ENCODE measurements at regions not wholly inside any gene's neighbourhood (a gene's known extent, or its start where the extent isn't known, plus 50 kb on each side); places are given as distances from the start of the nearest gene placed in this dataset.

- TF ChIP-seq EP300 (IDR thresholded peaks at IDR 0.05), result no peak
- no peak for TF ChIP-seq POLR2AphosphoS5 (IDR thresholded peaks at IDR 0.05)
- TF ChIP-seq POLR2A (IDR thresholded peaks at IDR 0.05), result no peak
- TF ChIP-seq CTCF (IDR thresholded peaks at IDR 0.05), result no peak
- no peaks in the 10 kb centered on the region for H3K9me3 ChIP-seq
- WGBS, 2 donors (ENCODE audit: low coverage in 1 of 2), result 88 to 92% methylated on average over 5 of the region's 5 CpGs
Measured at GRCh38 chr3:31240013-31240412, 292.7 kb upstream of the STT3B start.

GRCh38 chr3:31240466-31240865, 292.3 kb upstream of the STT3B start:
- TF ChIP-seq POLR2AphosphoS5 (IDR thresholded peaks at IDR 0.05), result no peak
- no peak for TF ChIP-seq POLR2A (IDR thresholded peaks at IDR 0.05)
- no peak for TF ChIP-seq EP300 (IDR thresholded peaks at IDR 0.05)
- TF ChIP-seq CTCF (IDR thresholded peaks at IDR 0.05), result no peak
- no peak for ATAC-seq
- Histone ChIP-seq H3K27ac (no peak overlapping the region), H3K9me3 (no peaks in the 10 kb centered on the region), H3K27me3 (no peaks in the 10 kb centered on the region), H3K4me1 (no peaks in the 10 kb centered on the region), H3K36me3 (no peaks in the 10 kb centered on the region), H3K4me3 (no peak overlapping the region)
- WGBS, 2 donors (ENCODE audit: low coverage in 1 of 2), result 50% methylated on average over 1 of the region's 1 CpG; no CpG with 5 or more reads in 1 of the 2 donors

More at GRCh38 chr3:31240013-31240412, 292.7 kb upstream of the STT3B start:
- H3K4me1 ChIP-seq, result no peaks in the 10 kb centered on the region
- H3K4me3 ChIP-seq, result no peak overlapping the region
- H3K36me3 ChIP-seq, result no peaks in the 10 kb centered on the region
- no peaks in the 10 kb centered on the region for H3K27me3 ChIP-seq
- no peak for ATAC-seq
- no peak overlapping the region for H3K27ac ChIP-seq

- Histone ChIP-seq H3K4me3 (no peak overlapping the region), H3K27ac (no peak overlapping the region), H3K27me3 (no peaks in the 10 kb centered on the region), H3K9me3 (no peaks in the 10 kb centered on the region), H3K36me3 (no peaks in the 10 kb centered on the region), H3K4me1 (no peaks in the 10 kb centered on the region)
- WGBS, 2 donors (ENCODE audit: low coverage in 1 of 2), result 69 to 73% methylated on average over 1 of the region's 1 CpG
- no peak for ATAC-seq
- TF ChIP-seq POLR2A (IDR thresholded peaks at IDR 0.05), result no peak
- TF ChIP-seq CTCF (IDR thresholded peaks at IDR 0.05), result no peak
- no peak for TF ChIP-seq POLR2AphosphoS5 (IDR thresholded peaks at IDR 0.05)
- no peak for TF ChIP-seq EP300 (IDR thresholded peaks at IDR 0.05)
Measured at GRCh38 chr3:31240874-31241273, 291.9 kb upstream of the STT3B start.

DNA sequence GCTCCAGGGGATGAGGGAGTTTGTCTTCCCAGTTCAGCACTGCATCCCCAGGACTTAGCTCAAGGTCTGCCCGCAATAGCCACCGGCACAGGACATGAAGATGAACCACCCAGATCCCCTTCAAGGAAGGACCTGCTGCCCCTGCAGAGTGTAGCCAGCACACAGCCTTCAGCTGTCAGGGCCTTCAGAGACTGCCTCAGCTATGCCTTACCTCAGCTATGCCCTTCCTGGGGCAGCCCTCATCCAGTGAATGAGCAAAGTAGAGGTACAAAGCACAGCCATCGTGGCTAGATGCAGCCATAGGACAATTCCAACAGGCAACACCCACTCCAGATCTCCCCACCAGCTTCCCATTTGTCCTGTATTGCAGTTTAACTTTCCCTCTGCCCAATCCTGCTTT, 291.2 kb upstream of the STT3B start:
- no peaks in the 10 kb centered on the region for H3K9me3 ChIP-seq
- no peaks in the 10 kb centered on the region for H3K27me3 ChIP-seq
- WGBS, 2 donors (ENCODE audit: low coverage in 1 of 2), result 95 to 100% methylated on average over 3 of the region's 3 CpGs
- no peaks in the 10 kb centered on the region for H3K4me1 ChIP-seq
- no peak for ATAC-seq
- TF ChIP-seq CTCF (IDR thresholded peaks at IDR 0.05) (no peak), EP300 (IDR thresholded peaks at IDR 0.05) (no peak), POLR2A (IDR thresholded peaks at IDR 0.05) (no peak), POLR2AphosphoS5 (IDR thresholded peaks at IDR 0.05) (no peak)
- no peak overlapping the region for H3K4me3 ChIP-seq
- no peak overlapping the region for H3K27ac ChIP-seq
- no peaks in the 10 kb centered on the region for H3K36me3 ChIP-seq

DNA sequence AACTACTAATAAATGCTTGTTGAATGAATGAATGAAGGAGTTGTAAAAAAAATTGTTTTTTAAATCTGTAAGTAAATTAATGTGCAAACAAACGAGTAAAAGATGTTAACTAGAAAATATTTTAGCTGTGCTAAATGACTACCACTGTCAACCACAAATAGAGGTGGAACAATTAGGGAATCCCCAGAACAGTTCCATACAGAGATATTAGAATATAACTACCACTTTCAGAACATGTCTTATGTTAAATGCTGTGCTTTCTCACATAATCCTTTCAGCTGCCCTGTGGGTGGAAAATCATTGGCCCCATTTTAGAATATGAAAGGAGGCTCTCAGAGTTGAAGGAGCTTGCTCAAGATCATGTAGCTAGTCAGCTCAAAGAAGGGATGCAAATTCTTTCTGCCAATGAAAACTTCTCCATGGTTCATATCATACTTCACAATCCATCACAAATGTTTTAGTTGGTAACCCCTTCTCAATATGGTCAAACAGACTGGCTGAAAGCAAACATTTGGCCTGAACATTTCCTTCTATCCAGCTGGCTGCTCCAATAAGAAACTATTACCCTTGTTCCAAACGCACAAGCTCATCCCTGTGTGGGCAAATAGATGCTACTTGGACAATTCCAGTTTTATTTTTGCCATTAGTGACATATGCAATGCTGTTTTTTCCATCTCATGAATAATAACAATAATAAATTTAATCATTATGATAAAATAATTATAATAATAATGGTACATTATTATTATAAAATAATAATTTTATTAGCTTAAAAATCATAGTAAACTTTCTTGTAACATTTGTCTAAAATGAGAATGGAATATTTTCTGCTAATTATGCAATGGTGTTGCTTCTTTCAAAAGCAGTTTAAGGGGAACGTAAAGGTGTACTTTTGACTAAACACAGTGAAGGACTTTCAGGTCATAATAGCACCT, 290.4 kb upstream of the STT3B start:
- Histone ChIP-seq H3K27me3 (no peaks in the 10 kb centered on the region), H3K27ac (no peak overlapping the region), H3K36me3 (no peaks in the 10 kb centered on the region), H3K4me3 (no peak overlapping the region), H3K4me1 (no peaks in the 10 kb centered on the region), H3K9me3 (no peaks in the 10 kb centered on the region)
- 85 to 100% methylated on average over 2 to 3 of the region's 3 CpGs for WGBS, 2 donors (ENCODE audit: low coverage in 1 of 2)
- TF ChIP-seq POLR2A (IDR thresholded peaks at IDR 0.05) (no peak), CTCF (IDR thresholded peaks at IDR 0.05) (no peak), EP300 (IDR thresholded peaks at IDR 0.05) (no peak)
- ATAC-seq, result no peak
